Subcutaneous abdominal adipose tissue (tissue), 5 donors: ENCODE measurements at regions not wholly inside any gene's neighbourhood (a gene's known extent, or its start where the extent isn't known, plus 50 kb on each side); places are given as distances from the start of the nearest gene placed in this dataset.

Source experiments
- H3K27ac ChIP-seq: one replicate; pipeline ENCODE4 v1.7.0; 2013; ENCODE audit warnings: low read depth, mild to moderate bottlenecking, inconsistent platforms, low read length, moderate library complexity
- H3K27me3 ChIP-seq, 5 donors: one replicate each; pipeline ENCODE4 v1.7.0; 2013; ENCODE audit warnings: low read length in 5 of 5, inconsistent platforms in 1 of 5; ENCODE audit not compliant: control insufficient read depth in 5 of 5, insufficient read depth in 4 of 5
- H3K36me3 ChIP-seq, 5 donors: one replicate each; pipeline ENCODE4 v1.7.0; 2013; ENCODE audit warnings: low read length in 5 of 5; ENCODE audit not compliant: control insufficient read depth in 5 of 5, insufficient read depth in 5 of 5
- H3K4me1 ChIP-seq, 5 donors: one replicate each; pipeline ENCODE4 v1.7.0; 2013; ENCODE audit warnings: low read length in 5 of 5, mild to moderate bottlenecking in 3 of 5, moderate library complexity in 1 of 5; ENCODE audit not compliant: control insufficient read depth in 5 of 5, insufficient read depth in 5 of 5
- H3K4me3 ChIP-seq, 5 donors: one replicate each; pipeline ENCODE4 v1.7.0; 2013; ENCODE audit warnings: low read length in 5 of 5, low read depth in 1 of 5
- H3K9ac ChIP-seq, 5 donors: one replicate each; pipeline ENCODE4 v1.7.0; 2013; ENCODE audit warnings: low read length in 5 of 5, mild to moderate bottlenecking in 4 of 5, moderate library complexity in 3 of 5
- H3K9me3 ChIP-seq, 5 donors: one replicate each; pipeline ENCODE4 v1.7.0; 2013; ENCODE audit warnings: low read length in 5 of 5; ENCODE audit not compliant: control insufficient read depth in 5 of 5
- donor health status: healthy.
- donor health status: healthy.
- donor health status: healthy.
- donor health status: healthy.
- donor health status: healthy.

- no peaks in the 10 kb centered on the region for H3K4me1 ChIP-seq
- no peak overlapping the region for H3K9ac ChIP-seq
- no peak overlapping the region for H3K4me3 ChIP-seq
- H3K36me3 ChIP-seq = no peaks in the 10 kb centered on the region
- H3K9me3 ChIP-seq = peaks cover 0 to 10% (median 2%) of the 10 kb centered on the region in 5 donors
- H3K27ac ChIP-seq = no peak overlapping the region
- no peaks in the 10 kb centered on the region for H3K27me3 ChIP-seq
Measured at GRCh38 chr16:35628976-35629375, 2169.6 kb downstream of the TP53TG3F start.

GRCh38 chr16:35631261-35631945 is 2172.0 kb downstream of the TP53TG3F start:
- H3K27ac ChIP-seq = no peak overlapping the region
- no peak overlapping the region for H3K4me3 ChIP-seq
- H3K9me3 ChIP-seq = peaks cover 0 to 9% (median 2%) of the 10 kb centered on the region in 5 donors
- H3K4me1 ChIP-seq = no peaks in the 10 kb centered on the region
- H3K27me3 ChIP-seq = no peaks in the 10 kb centered on the region
- no peaks in the 10 kb centered on the region for H3K36me3 ChIP-seq
- H3K9ac ChIP-seq = no peak overlapping the region

GRCh38 chr16:35636480-35637230 is 2177.2 kb downstream of the TP53TG3F start:
- Histone ChIP-seq H3K9me3 (peaks cover 0 to 15% (median 12%) of the 10 kb centered on the region in 5 donors), H3K27ac (no peak overlapping the region), H3K36me3 (no peaks in the 10 kb centered on the region), H3K4me3 (no peak overlapping the region), H3K27me3 (no peaks in the 10 kb centered on the region), H3K9ac (no peak overlapping the region), H3K4me1 (no peaks in the 10 kb centered on the region)

GRCh38 chr16:35637683-35638082 is 2178.3 kb downstream of the TP53TG3F start:
- H3K27ac ChIP-seq = no peak overlapping the region
- H3K9ac ChIP-seq = no peak overlapping the region
- no peaks in the 10 kb centered on the region for H3K36me3 ChIP-seq
- no peaks in the 10 kb centered on the region for H3K4me1 ChIP-seq
- H3K9me3 ChIP-seq = peaks cover 0 to 23% (median 18%) of the 10 kb centered on the region in 5 donors
- H3K4me3 ChIP-seq = no peak overlapping the region
- H3K27me3 ChIP-seq = no peaks in the 10 kb centered on the region

GRCh38 chr16:35639233-35640205 is 2180.1 kb downstream of the TP53TG3F start:
- Histone ChIP-seq H3K36me3 (no peaks in the 10 kb centered on the region), H3K27me3 (no peaks in the 10 kb centered on the region), H3K9me3 (peaks cover 0 to 28% (median 23%) of the 10 kb centered on the region in 5 donors), H3K4me3 (no peak overlapping the region), H3K4me1 (no peaks in the 10 kb centered on the region), H3K27ac (no peak overlapping the region), H3K9ac (no peak overlapping the region)

- no peaks in the 10 kb centered on the region for H3K4me1 ChIP-seq
- H3K9me3 ChIP-seq = peaks cover 0 to 31% (median 21%) of the 10 kb centered on the region in 5 donors
- no peaks in the 10 kb centered on the region for H3K36me3 ChIP-seq
- no peak overlapping the region for H3K4me3 ChIP-seq
- H3K27ac ChIP-seq = no peak overlapping the region
- no peaks in the 10 kb centered on the region for H3K27me3 ChIP-seq
- no peak overlapping the region for H3K9ac ChIP-seq
Measured at GRCh38 chr16:35642322-35642835, 2183.0 kb downstream of the TP53TG3F start.

GRCh38 chr16:35651841-35652240 is 2192.4 kb downstream of the TP53TG3F start:
- H3K9ac ChIP-seq = no peak overlapping the region
- no peak overlapping the region for H3K4me3 ChIP-seq
- peaks cover 0 to 2% (median 0%) of the 10 kb centered on the region in 5 donors for H3K9me3 ChIP-seq
- no peaks in the 10 kb centered on the region for H3K27me3 ChIP-seq
- no peaks in the 10 kb centered on the region for H3K36me3 ChIP-seq
- no peak overlapping the region for H3K27ac ChIP-seq
- no peaks in the 10 kb centered on the region for H3K4me1 ChIP-seq

- Histone ChIP-seq H3K4me3 (peak overlapping the region in 1 of 5 donors; percentile 4), H3K36me3 (no peaks in the 10 kb centered on the region), H3K9ac (no peak overlapping the region), H3K4me1 (no peaks in the 10 kb centered on the region), H3K9me3 (peaks cover 2 to 13% (median 6%) of the 10 kb centered on the region in 5 donors), H3K27me3 (no peaks in the 10 kb centered on the region), H3K27ac (no peak overlapping the region)
Measured at GRCh38 chr16:35664091-35664693, 2204.8 kb downstream of the TP53TG3F start.

GRCh38 chr16:35685085-35685484 is 2225.7 kb downstream of the TP53TG3F start:
- Histone ChIP-seq H3K9me3 (peaks cover 0 to 37% (median 20%) of the 10 kb centered on the region in 5 donors), H3K4me3 (no peak overlapping the region), H3K4me1 (no peaks in the 10 kb centered on the region), H3K36me3 (no peaks in the 10 kb centered on the region), H3K27me3 (no peaks in the 10 kb centered on the region), H3K27ac (no peak overlapping the region), H3K9ac (no peak overlapping the region)
